Thyroid gland (tissue), 4 donors: ENCODE measurements at regions not wholly inside any gene's neighbourhood (a gene's known extent, or its start where the extent isn't known, plus 50 kb on each side); places are given as distances from the start of the nearest gene placed in this dataset.
"Not testable (repeated sequence)": the region's sequence is repeated elsewhere in the genome, so short reads cannot be mapped to it uniquely, and the experiment has no call there.

Source experiments
- DNase-seq, 2 donors: peaks; one replicate each; pipeline ENCODE4 v3.0.0-alpha.2; 2019
- H3K27ac ChIP-seq, 3 donors: fragments of 200-600 bp; sonication (generic); 1 replicate in 2 of 3; 2 replicates in 1 of 3; pipeline ENCODE4 v1.5.1; 2016 to 2019; ENCODE audit warnings: mild to moderate bottlenecking in 1 of 3, moderate library complexity in 1 of 3
- H3K27me3 ChIP-seq: fragments of 200-600 bp; sonication (generic); one replicate; pipeline ENCODE4 v1.5.1; 2019
- H3K36me3 ChIP-seq, 2 donors: fragments of 200-600 bp; sonication (generic); one replicate each; pipeline ENCODE4 v1.5.1; 2016 to 2019
- H3K4me1 ChIP-seq, 2 donors: fragments of 200-600 bp; sonication (generic); one replicate each; pipeline ENCODE4 v1.5.1; 2017 to 2019
- H3K4me3 ChIP-seq, 3 donors: fragments of 200-600 bp; sonication (generic); replicated peaks in 1 of 3; 1 replicate in 2 of 3; 2 replicates in 1 of 3; pipeline ENCODE4 v1.5.1; 2016; ENCODE audit warnings: mild to moderate bottlenecking in 1 of 3
- H3K9me3 ChIP-seq: fragments of 200-600 bp; sonication (generic); one replicate; pipeline ENCODE4 v1.5.1; 2017
- CTCF ChIP-seq, 6 experiments: fragments of 200-600 bp in 3 of 6; fragments of 450-650 bp in 3 of 6; sonication (generic) in 3 of 6; IDR thresholded peaks; one replicate each; pipeline ENCODE4 v1.5.1; 2016 to 2019; ENCODE audit warnings: antibody characterized with exemption in 6 of 6, mild to moderate bottlenecking in 2 of 6, inconsistent platforms in 1 of 6, moderate library complexity in 1 of 6
- POLR2A ChIP-seq, 2 donors: fragments of 450-650 bp; IDR thresholded peaks; one replicate each; pipeline ENCODE4 v1.6.1; 2017; ENCODE audit warnings: antibody characterized with exemption in 2 of 2, mild to moderate bottlenecking in 2 of 2, moderate library complexity in 1 of 2
- WGBS, 2 donors: methylation state at CpG; one replicate each; pipeline ENCODE4 v1.1.5; 2017; 5-methylcytosine and 5-hydroxymethylcytosine counted together
- intact Hi-C: fragments of 100-400 bp; cut with DNase I; formaldehyde crosslinking; loops from one replicate; pipeline ENCODE4 v1.15.1; 2023

- no peak overlapping the region for H3K4me3 ChIP-seq
- intact Hi-C loops, result no loop called here
- H3K27me3 ChIP-seq, result no peaks in the 10 kb centered on the region
- no peaks in the 10 kb centered on the region for H3K36me3 ChIP-seq
- DNase-seq, result no peak
- TF ChIP-seq POLR2A (IDR thresholded peaks at IDR 0.05), result no peak
- no peak for TF ChIP-seq CTCF (IDR thresholded peaks at IDR 0.05)
- no peaks in the 10 kb centered on the region for H3K4me1 ChIP-seq
- H3K27ac ChIP-seq, result no peak overlapping the region
- H3K9me3 ChIP-seq, result no peaks in the 10 kb centered on the region
- 88 to 90% methylated on average over 4 of the region's 4 CpGs for WGBS, 2 donors
Observed at GRCh38 chr15:34644851-34645250, 61.4 kb upstream of the GOLGA8B start.

GRCh38 chr15:34644061-34644460 is 60.6 kb upstream of the GOLGA8B start:
- 77 to 92% methylated on average over 1 of the region's 1 CpG for WGBS, 2 donors
- Histone ChIP-seq H3K4me3 (no peak overlapping the region), H3K9me3 (no peaks in the 10 kb centered on the region), H3K36me3 (no peaks in the 10 kb centered on the region), H3K4me1 (no peaks in the 10 kb centered on the region), H3K27ac (no peak overlapping the region), H3K27me3 (no peaks in the 10 kb centered on the region)
- intact Hi-C loops, result no loop called here
- no peak for DNase-seq
- no peak for TF ChIP-seq POLR2A (IDR thresholded peaks at IDR 0.05)
- no peak for TF ChIP-seq CTCF (IDR thresholded peaks at IDR 0.05)

- Histone ChIP-seq H3K4me1 (no peaks in the 10 kb centered on the region), H3K27ac (no peak overlapping the region), H3K36me3 (no peaks in the 10 kb centered on the region), H3K9me3 (no peaks in the 10 kb centered on the region), H3K27me3 (no peaks in the 10 kb centered on the region), H3K4me3 (no peak overlapping the region)
- intact Hi-C loops, result no loop called here
- TF ChIP-seq POLR2A (IDR thresholded peaks at IDR 0.05) (no peak), CTCF (IDR thresholded peaks at IDR 0.05) (no peak)
- WGBS, 2 donors, result 57 to 60% methylated on average over 4 of the region's 4 CpGs
- no peak for DNase-seq
Observed at GRCh38 chr15:34642247-34642646, 58.8 kb upstream of the GOLGA8B start.

- DNase-seq, result no peak
- intact Hi-C loops, result no loop called here
- no peak for TF ChIP-seq CTCF (IDR thresholded peaks at IDR 0.05)
- TF ChIP-seq POLR2A (IDR thresholded peaks at IDR 0.05), result no peak
- H3K27ac ChIP-seq, result no peak overlapping the region
- no peaks in the 10 kb centered on the region for H3K36me3 ChIP-seq
- H3K4me1 ChIP-seq, result no peaks in the 10 kb centered on the region
- H3K27me3 ChIP-seq, result no peaks in the 10 kb centered on the region
- H3K9me3 ChIP-seq, result no peaks in the 10 kb centered on the region
- no peak overlapping the region for H3K4me3 ChIP-seq
Observed at GRCh38 chr15:34640661-34641060, 57.2 kb upstream of the GOLGA8B start.

- WGBS, 2 donors, result 92 to 100% methylated on average over 1 of the region's 1 CpG
Observed at GRCh38 chr15:34637305-34637704, 53.9 kb upstream of the GOLGA8B start.

GRCh38 chr15:34633602-34634001 is 50.2 kb upstream of the GOLGA8B start:
- H3K9me3 ChIP-seq, H3K4me1 ChIP-seq, DNase-seq, intact Hi-C loops, H3K27me3 ChIP-seq, H3K4me3 ChIP-seq, H3K36me3 ChIP-seq, H3K27ac ChIP-seq: not testable (repeated sequence)
- 91 to 92% methylated on average over 4 of the region's 4 CpGs for WGBS, 2 donors

More at GRCh38 chr15:34637305-34637704, 53.9 kb upstream of the GOLGA8B start:
- H3K36me3 ChIP-seq, result no peaks in the 10 kb centered on the region
- no peak for DNase-seq
- TF ChIP-seq POLR2A (IDR thresholded peaks at IDR 0.05) (no peak), CTCF (IDR thresholded peaks at IDR 0.05) (no peak)
- no peaks in the 10 kb centered on the region for H3K9me3 ChIP-seq
- intact Hi-C loops, result no loop called here
- H3K4me1 ChIP-seq, result no peaks in the 10 kb centered on the region
- no peak overlapping the region for H3K4me3 ChIP-seq
- H3K27ac ChIP-seq, result no peak overlapping the region
- H3K27me3 ChIP-seq, result no peaks in the 10 kb centered on the region
